ENCODE measurements at regions not wholly inside any gene's neighbourhood (a gene's known extent, or its start where the extent isn't known, plus 50 kb on each side); places are given as distances from the start of the nearest gene placed in this dataset.

DNA sequence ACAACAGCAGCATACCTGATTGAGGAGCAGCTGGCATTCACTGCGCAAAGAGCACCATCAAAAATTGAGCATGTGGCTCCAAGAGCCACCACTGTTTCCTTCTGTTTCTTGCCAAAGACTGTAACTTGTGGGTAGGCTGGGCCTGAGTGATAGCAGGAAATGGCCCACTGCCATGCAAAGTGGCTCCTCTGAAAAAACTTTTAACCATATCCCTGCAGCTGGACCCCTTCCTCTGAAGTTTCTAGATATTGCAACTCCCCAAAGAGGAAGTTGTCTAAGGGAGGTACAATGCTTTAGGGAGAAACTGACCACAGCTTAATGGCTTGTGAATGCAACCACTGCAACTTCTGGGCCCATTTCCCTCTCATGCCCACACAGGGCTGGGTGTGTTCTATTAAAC, 355.4 kb upstream of the PDE4D start:
- no peaks in the 10 kb centered on the region for H3K27me3 ChIP-seq (ENCODE audit: insufficient read depth, low read length)
- H3K4me3 ChIP-seq (ENCODE audit: low read length), result no peak overlapping the region
- peaks cover 22% of the 10 kb centered on the region for H3K4me1 ChIP-seq (ENCODE audit: insufficient read depth, low read length)
- H3K9me3 ChIP-seq (ENCODE audit: low read depth, low read length), result no peaks in the 10 kb centered on the region

- Histone ChIP-seq H3K27me3 (ENCODE audit: insufficient read depth, low read length) (no peaks in the 10 kb centered on the region), H3K9me3 (ENCODE audit: low read depth, low read length) (no peaks in the 10 kb centered on the region)
These were observed 350.2 kb upstream of the PDE4D start for GRCh38 chr5:60243713-60244112.

DNA sequence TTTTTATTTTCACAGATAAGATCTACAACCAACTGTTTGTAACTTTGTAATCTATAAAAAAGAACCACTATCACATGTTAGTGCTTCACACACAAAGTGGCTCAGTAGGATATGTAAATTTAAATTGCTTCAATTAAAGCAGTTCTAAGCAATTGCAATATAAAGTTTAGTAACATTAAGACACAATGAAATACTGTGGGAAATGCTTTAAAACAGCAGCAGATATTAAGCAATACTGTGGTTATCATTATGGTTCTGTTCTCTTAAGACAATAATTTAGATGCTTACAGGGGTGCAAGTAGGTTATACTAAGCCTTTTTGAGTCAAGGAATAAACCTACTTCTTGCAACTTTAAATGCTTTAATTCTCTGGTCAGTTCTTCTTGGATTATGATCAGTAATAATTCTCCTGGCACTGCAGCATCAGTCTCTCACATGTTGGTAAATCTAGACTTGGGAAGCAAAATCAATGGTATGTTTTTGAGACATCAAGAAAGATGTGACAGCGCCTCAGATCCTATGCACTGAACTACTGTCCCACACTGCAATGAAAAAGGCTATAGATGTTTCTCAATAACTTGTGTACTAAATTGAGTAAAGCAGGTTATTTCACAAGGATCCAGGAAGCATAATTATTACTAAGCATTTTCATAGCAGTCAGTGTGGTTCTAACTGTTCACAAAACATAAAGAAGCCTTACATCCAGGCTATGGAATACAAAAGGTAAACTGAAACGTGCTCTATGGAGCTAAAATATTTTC, 338.7 kb upstream of the PDE4D start:
- Histone ChIP-seq H3K4me3 (ENCODE audit: low read length) (no peak overlapping the region), H3K9me3 (ENCODE audit: low read depth, low read length) (peaks cover under 1% of the 10 kb centered on the region), H3K27me3 (ENCODE audit: insufficient read depth, low read length) (no peaks in the 10 kb centered on the region), H3K4me1 (ENCODE audit: insufficient read depth, low read length) (peaks cover 24% of the 10 kb centered on the region)

More at GRCh38 chr5:60243713-60244112, 350.2 kb upstream of the PDE4D start:
- Histone ChIP-seq H3K4me3 (ENCODE audit: low read length) (no peak overlapping the region), H3K4me1 (ENCODE audit: insufficient read depth, low read length) (peaks cover 13% of the 10 kb centered on the region)

DNA sequence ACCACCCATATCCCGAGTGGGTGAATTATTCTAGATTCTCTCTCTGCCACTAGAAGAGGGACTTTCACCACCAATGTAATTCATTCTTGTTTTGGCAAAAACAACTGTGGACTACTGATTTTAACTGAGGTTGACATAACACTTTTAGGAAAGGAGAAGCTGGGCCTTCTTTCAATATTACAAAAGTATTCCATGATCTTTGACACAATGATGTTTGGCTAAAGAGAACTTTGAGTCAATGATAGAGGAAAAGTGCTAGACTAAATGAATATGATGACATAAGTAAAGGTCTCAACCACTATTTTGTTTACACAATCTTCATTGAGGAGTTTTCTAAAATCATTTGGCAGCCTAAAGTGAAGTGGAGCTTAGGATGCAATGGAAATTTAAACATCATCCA, 336.9 kb upstream of the PDE4D start:
- no peaks in the 10 kb centered on the region for H3K27me3 ChIP-seq (ENCODE audit: insufficient read depth, low read length)
- H3K9me3 ChIP-seq (ENCODE audit: low read depth, low read length), result no peaks in the 10 kb centered on the region
- H3K4me3 ChIP-seq (ENCODE audit: low read length), result no peak overlapping the region
- H3K4me1 ChIP-seq (ENCODE audit: insufficient read depth, low read length), result peaks cover 24% of the 10 kb centered on the region

- Histone ChIP-seq H3K27me3 (ENCODE audit: insufficient read depth, low read length) (no peaks in the 10 kb centered on the region), H3K9me3 (ENCODE audit: low read depth, low read length) (no peaks in the 10 kb centered on the region), H3K4me3 (ENCODE audit: low read length) (no peak overlapping the region), H3K4me1 (ENCODE audit: insufficient read depth, low read length) (peaks cover 24% of the 10 kb centered on the region)
These were observed 336.2 kb upstream of the PDE4D start for GRCh38 chr5:60229691-60230185.

DNA sequence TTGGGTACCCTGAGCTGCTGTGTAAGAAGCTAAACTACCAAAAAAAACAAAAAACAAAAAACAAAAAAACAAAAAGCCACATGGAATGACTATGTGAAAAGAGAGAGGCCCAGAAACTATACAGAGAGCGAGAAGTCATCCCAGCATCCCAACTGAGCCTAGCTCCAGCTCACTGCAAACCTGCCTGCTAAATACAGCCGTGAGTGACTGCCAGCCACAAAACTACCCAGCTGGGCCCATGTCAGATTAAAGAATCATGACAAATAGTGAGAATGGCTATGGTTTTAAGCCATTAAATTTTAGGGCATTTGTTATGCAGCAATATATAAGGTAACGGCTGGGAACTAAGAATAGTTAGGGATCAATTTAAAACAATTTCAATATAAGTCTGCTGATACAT, 335.1 kb upstream of the PDE4D start:
- Histone ChIP-seq H3K4me3 (ENCODE audit: low read length) (no peak overlapping the region), H3K9me3 (ENCODE audit: low read depth, low read length) (no peaks in the 10 kb centered on the region), H3K4me1 (ENCODE audit: insufficient read depth, low read length) (peaks cover 24% of the 10 kb centered on the region), H3K27me3 (ENCODE audit: insufficient read depth, low read length) (no peaks in the 10 kb centered on the region)

- Histone ChIP-seq H3K9me3 (ENCODE audit: low read depth, low read length) (no peaks in the 10 kb centered on the region), H3K4me1 (ENCODE audit: insufficient read depth, low read length) (peaks cover 10% of the 10 kb centered on the region), H3K27me3 (ENCODE audit: insufficient read depth, low read length) (no peaks in the 10 kb centered on the region), H3K4me3 (ENCODE audit: low read length) (no peak overlapping the region)
These were observed 332.6 kb upstream of the PDE4D start for GRCh38 chr5:60226128-60226527.

DNA sequence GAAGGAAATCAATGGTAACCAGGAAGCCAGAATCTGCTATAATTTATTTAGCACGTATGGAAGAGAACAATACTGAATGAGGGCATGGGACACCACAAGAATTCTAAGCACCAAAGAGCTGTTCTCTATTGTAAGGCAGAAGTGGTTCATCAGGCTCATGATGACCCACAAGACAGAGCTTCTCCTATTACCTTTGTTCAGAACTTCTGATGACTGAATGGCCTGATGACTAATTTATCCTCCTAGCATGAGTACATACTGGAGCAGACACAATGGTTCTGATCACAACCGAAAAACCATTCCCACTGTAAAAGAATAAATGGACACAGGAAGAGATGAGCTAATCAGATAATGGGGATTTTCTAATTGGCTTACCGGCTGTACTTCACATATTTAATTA, 329.8 kb upstream of the PDE4D start:
- H3K9me3 ChIP-seq (ENCODE audit: low read depth, low read length), result no peaks in the 10 kb centered on the region
- H3K27me3 ChIP-seq (ENCODE audit: insufficient read depth, low read length), result no peaks in the 10 kb centered on the region
- H3K4me1 ChIP-seq (ENCODE audit: insufficient read depth, low read length), result peaks cover 6% of the 10 kb centered on the region
- no peak overlapping the region for H3K4me3 ChIP-seq (ENCODE audit: low read length)

DNA sequence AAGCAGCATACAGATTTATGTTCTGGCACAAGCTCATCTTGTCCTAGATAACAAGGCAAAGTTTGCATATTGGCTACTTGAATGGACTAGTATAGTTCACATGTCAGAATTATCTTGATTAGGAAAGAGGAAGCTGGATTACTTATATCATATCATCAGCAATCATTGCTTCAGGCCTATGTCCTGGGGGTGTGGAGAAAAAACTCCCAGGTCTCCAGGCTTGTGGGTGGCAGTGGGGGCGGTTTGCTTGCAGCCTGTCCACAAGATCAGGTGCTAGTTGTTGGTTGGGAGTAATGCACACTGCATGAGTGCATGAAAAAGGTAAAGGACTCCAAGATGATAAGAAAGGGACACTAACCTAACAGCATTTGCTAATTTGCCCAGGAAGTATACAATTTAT, 326.4 kb upstream of the PDE4D start:
- H3K4me3 ChIP-seq (ENCODE audit: low read length), result no peak overlapping the region
- H3K27me3 ChIP-seq (ENCODE audit: insufficient read depth, low read length), result no peaks in the 10 kb centered on the region
- peaks cover 6% of the 10 kb centered on the region for H3K4me1 ChIP-seq (ENCODE audit: insufficient read depth, low read length)
- H3K9me3 ChIP-seq (ENCODE audit: low read depth, low read length), result no peaks in the 10 kb centered on the region

DNA sequence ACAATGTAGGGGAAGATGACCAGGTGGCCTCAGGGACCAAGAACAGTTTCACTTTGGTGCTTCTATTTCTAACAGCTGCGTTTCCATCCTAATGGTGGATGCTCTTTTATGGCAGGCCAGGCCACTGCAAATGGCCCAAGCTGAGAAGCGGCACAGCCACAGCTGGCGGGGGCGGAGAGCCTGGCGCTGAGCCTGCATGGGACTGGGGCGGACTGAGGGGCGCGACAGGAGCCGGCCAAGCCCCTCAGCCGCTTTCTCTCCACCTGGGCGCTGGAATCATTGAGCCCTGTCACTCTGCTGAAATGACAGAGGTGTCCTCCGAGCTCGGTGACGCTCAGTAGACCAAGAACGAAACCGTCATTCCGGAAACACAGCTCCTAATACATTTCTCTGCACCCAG, 317.3 kb upstream of the PDE4D start:
- Histone ChIP-seq H3K27me3 (ENCODE audit: insufficient read depth, low read length) (no peaks in the 10 kb centered on the region), H3K9me3 (ENCODE audit: low read depth, low read length) (no peaks in the 10 kb centered on the region), H3K4me1 (ENCODE audit: insufficient read depth, low read length) (peaks cover 15% of the 10 kb centered on the region), H3K4me3 (ENCODE audit: low read length) (no peak overlapping the region)

- no peaks in the 10 kb centered on the region for H3K27me3 ChIP-seq (ENCODE audit: insufficient read depth, low read length)
- peaks cover 24% of the 10 kb centered on the region for H3K4me1 ChIP-seq (ENCODE audit: insufficient read depth, low read length)
- H3K4me3 ChIP-seq (ENCODE audit: low read length), result no peak overlapping the region
- H3K9me3 ChIP-seq (ENCODE audit: low read depth, low read length), result no peaks in the 10 kb centered on the region
These were observed 315.8 kb upstream of the PDE4D start for GRCh38 chr5:60209146-60209840.

DNA sequence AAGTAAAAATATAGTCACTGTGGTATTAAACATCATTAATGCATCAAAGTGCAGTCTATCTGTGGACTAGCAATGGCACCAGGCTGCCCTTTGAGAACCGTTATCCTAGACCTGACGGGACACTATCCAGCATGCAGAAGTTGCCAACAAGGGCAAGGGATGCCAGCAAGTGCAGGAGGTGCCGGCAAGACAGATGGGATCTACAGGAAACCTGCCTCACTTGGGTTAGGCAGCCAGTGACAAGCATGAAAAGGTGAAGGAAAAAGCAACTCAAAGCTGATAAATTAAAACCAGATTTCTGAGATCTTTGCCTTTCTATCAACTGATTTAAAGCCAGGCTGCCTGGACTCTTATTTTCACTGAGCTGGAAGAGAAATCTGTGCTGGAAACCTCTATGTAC, 315.2 kb upstream of the PDE4D start:
- H3K27me3 ChIP-seq (ENCODE audit: insufficient read depth, low read length), result no peaks in the 10 kb centered on the region
- no peaks in the 10 kb centered on the region for H3K9me3 ChIP-seq (ENCODE audit: low read depth, low read length)
- peaks cover 24% of the 10 kb centered on the region for H3K4me1 ChIP-seq (ENCODE audit: insufficient read depth, low read length)
- H3K4me3 ChIP-seq (ENCODE audit: low read length), result no peak overlapping the region

GRCh38 chr5:60207040-60207439, 313.5 kb upstream of the PDE4D start:
- H3K27me3 ChIP-seq (ENCODE audit: insufficient read depth, low read length), result no peaks in the 10 kb centered on the region
- peaks cover 29% of the 10 kb centered on the region for H3K4me1 ChIP-seq (ENCODE audit: insufficient read depth, low read length)
- no peak overlapping the region for H3K4me3 ChIP-seq (ENCODE audit: low read length)

DNA sequence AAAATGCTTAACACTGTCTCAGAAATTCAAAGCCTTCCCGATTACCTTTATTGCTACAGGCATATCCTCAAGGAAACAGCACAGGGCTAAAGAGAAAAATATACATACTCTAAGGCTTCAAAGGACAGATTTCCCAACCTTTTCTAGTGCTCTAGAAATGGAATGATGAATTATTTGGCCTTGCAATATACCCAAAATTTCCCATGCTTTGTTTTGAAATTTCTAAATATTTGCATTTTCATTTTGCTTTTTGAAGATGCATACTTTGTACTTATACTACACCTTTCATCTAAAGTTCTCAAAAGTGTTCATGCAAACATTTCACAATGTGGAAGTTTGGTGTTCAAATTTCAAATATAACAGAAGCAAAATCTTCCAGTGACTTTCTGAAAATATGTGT, 312.7 kb upstream of the PDE4D start:
- Histone ChIP-seq H3K9me3 (ENCODE audit: low read depth, low read length) (no peaks in the 10 kb centered on the region), H3K27me3 (ENCODE audit: insufficient read depth, low read length) (no peaks in the 10 kb centered on the region), H3K4me3 (ENCODE audit: low read length) (no peak overlapping the region), H3K4me1 (ENCODE audit: insufficient read depth, low read length) (peaks cover 29% of the 10 kb centered on the region)

More at GRCh38 chr5:60207040-60207439, 313.5 kb upstream of the PDE4D start:
- H3K9me3 ChIP-seq (ENCODE audit: low read depth, low read length), result no peaks in the 10 kb centered on the region

GRCh38 chr5:60205071-60205470, 311.5 kb upstream of the PDE4D start:
- H3K4me1 ChIP-seq (ENCODE audit: insufficient read depth, low read length), result peaks cover 29% of the 10 kb centered on the region
- H3K27me3 ChIP-seq (ENCODE audit: insufficient read depth, low read length), result no peaks in the 10 kb centered on the region
- H3K9me3 ChIP-seq (ENCODE audit: low read depth, low read length), result no peaks in the 10 kb centered on the region
- H3K4me3 ChIP-seq (ENCODE audit: low read length), result no peak overlapping the region

Data from mononuclear cell (primary cell).